Adrenal gland (tissue), 5 donors: ENCODE measurements at regions not wholly inside any gene's neighbourhood (a gene's known extent, or its start where the extent isn't known, plus 50 kb on each side); places are given as distances from the start of the nearest gene placed in this dataset.

Source experiments
- CTCF ChIP-seq, 6 experiments: fragments of 450-650 bp in 4 of 6; fragments of 200-600 bp in 2 of 6; sonication (generic) in 1 of 6; IDR thresholded peaks; 1 replicate in 5 of 6; 2 replicates in 1 of 6; pipeline versions ENCODE4 v1.5.1 to v1.8.0; 2016 to 2021; ENCODE audit warnings: antibody characterized with exemption in 6 of 6, mild to moderate bottlenecking in 2 of 6, moderate library complexity in 1 of 6
- POLR2A ChIP-seq, 2 donors: fragments of 450-650 bp; IDR thresholded peaks; one replicate each; pipeline ENCODE4 v1.6.1; 2017; ENCODE audit warnings: antibody characterized with exemption in 2 of 2, mild to moderate bottlenecking in 2 of 2, moderate library complexity in 1 of 2
- donor health status: DM: no; HTN: no; CAD: no.

GRCh38 chrX:42902513-42902912 is 124.5 kb upstream of the PPP1R2C start:
- no peak for TF ChIP-seq POLR2A (IDR thresholded peaks at IDR 0.05)
- TF ChIP-seq CTCF (IDR thresholded peaks at IDR 0.05), result no peak
